Right lobe of liver (tissue), 6 donors: ENCODE measurements at regions not wholly inside any gene's neighbourhood (a gene's known extent, or its start where the extent isn't known, plus 50 kb on each side); places are given as distances from the start of the nearest gene placed in this dataset.

ENCODE experiments used
- ATAC-seq, 4 donors: fragments of 200-7000 bp; cut with Tn5 transposase; one replicate each; pipeline ENCODE4 v1.9.1; 2020; ENCODE audit warnings: mild to moderate bottlenecking in 4 of 4, moderate library complexity in 4 of 4
- DNase-seq, 3 donors: peaks; one replicate each; pipeline ENCODE4 v3.0.0-alpha.2; 2020
- H3K27ac ChIP-seq, 3 donors: fragments of 200-600 bp; one replicate each; pipeline ENCODE4 v1.8.0; 2022
- H3K27me3 ChIP-seq, 2 donors: fragments of 200-600 bp; one replicate each; pipeline ENCODE4 v1.8.0; 2022
- H3K36me3 ChIP-seq, 4 donors: fragments of 200-600 bp; sonication (generic) in 1 of 4; one replicate each; pipeline versions ENCODE4 v1.5.1 to v1.8.0; 2017 to 2022; ENCODE audit warnings: control low read depth in 1 of 4
- H3K4me1 ChIP-seq, 4 donors: fragments of 200-600 bp; sonication (generic) in 1 of 4; one replicate each; pipeline versions ENCODE4 v1.5.1 to v1.8.0; 2017 to 2022; ENCODE audit warnings: control low read depth in 1 of 4
- H3K4me3 ChIP-seq, 3 donors: fragments of 200-600 bp; one replicate each; pipeline ENCODE4 v1.8.0; 2022
- H3K9me3 ChIP-seq, 4 donors: fragments of 200-600 bp; sonication (generic) in 1 of 4; one replicate each; pipeline versions ENCODE4 v1.5.1 to v1.8.0; 2017 to 2022; ENCODE audit warnings: control low read depth in 1 of 4
- POLR2A ChIP-seq: fragments of 450-650 bp; IDR thresholded peaks from one replicate; pipeline ENCODE4 v1.6.1; 2017; ENCODE audit warnings: antibody characterized with exemption, mild to moderate bottlenecking
- WGBS: methylation state at CpG from one replicate; pipeline ENCODE4 v1.1.6; 2018; ENCODE audit warnings: low coverage, low lambda C conversion rate; ENCODE audit not compliant: insufficient coverage; ENCODE audit errors: missing lambda C conversion rate; 5-methylcytosine and 5-hydroxymethylcytosine counted together
- intact Hi-C, 2 donors: fragments of 100-400 bp; cut with DNase I; formaldehyde crosslinking; loops; one replicate each; pipeline versions ENCODE4 v1.11.2 to v1.14.1; 2022
- TF ChIP-seq, protein P1 (sequence below), 4 donors: fragments of 200-600 bp in 3 of 4; fragments of 450-650 bp in 1 of 4; IDR thresholded peaks; one replicate each; pipeline versions ENCODE4 v1.5.1 to v1.8.0; 2016 to 2022; ENCODE audit warnings: antibody characterized with exemption in 4 of 4, mild to moderate bottlenecking in 2 of 4
- donor health status: DM: no; HTN: yes; CAD: no.
- donor health status: DM: no; HTN: no; CAD: no.
- donor health status: DM: no; HTN: no; CAD: no.
- donor health status: DM: no; HTN: yes; CAD: no.
- donor health status: DM: no; HTN: yes; CAD: no.

DNA sequence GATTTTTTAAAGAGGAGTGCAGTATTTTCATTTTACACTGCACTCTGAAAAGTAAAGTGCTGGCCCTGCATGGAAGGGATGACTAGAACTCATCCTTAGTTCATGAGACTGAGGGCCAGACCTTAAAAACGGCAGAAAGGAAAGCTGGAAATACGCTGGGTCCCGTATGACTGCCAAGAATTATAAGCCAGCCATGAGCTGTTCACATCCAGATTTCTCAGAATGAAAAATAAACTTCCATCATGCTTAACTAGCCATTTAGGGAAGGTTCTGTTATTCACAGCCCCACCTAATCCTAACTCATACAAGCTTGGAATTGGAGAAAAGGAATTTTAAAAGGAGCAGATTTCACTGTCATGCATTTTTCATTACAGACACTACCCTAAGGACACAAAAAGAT, 894.4 kb downstream of the FAT4 start:
- Histone ChIP-seq H3K9me3 (no peaks in the 10 kb centered on the region), H3K27me3 (no peaks in the 10 kb centered on the region), H3K27ac (no peak overlapping the region), H3K4me1 (no peaks in the 10 kb centered on the region), H3K36me3 (no peaks in the 10 kb centered on the region), H3K4me3 (no peak overlapping the region)
- DNase-seq: no peak
- intact Hi-C loops: no loop called here
- ATAC-seq: no peak
- TF ChIP-seq, protein P1, sequence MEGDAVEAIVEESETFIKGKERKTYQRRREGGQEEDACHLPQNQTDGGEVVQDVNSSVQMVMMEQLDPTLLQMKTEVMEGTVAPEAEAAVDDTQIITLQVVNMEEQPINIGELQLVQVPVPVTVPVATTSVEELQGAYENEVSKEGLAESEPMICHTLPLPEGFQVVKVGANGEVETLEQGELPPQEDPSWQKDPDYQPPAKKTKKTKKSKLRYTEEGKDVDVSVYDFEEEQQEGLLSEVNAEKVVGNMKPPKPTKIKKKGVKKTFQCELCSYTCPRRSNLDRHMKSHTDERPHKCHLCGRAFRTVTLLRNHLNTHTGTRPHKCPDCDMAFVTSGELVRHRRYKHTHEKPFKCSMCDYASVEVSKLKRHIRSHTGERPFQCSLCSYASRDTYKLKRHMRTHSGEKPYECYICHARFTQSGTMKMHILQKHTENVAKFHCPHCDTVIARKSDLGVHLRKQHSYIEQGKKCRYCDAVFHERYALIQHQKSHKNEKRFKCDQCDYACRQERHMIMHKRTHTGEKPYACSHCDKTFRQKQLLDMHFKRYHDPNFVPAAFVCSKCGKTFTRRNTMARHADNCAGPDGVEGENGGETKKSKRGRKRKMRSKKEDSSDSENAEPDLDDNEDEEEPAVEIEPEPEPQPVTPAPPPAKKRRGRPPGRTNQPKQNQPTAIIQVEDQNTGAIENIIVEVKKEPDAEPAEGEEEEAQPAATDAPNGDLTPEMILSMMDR (IDR thresholded peaks at IDR 0.05): no peak
- no peak for TF ChIP-seq POLR2A
- WGBS: 42% methylated on average over 3 of the region's 3 CpGs

GRCh38 chr4:126213996-126214395, 899.2 kb downstream of the FAT4 start:
- no peaks in the 10 kb centered on the region for H3K4me1 ChIP-seq
- no peak for DNase-seq
- 60% methylated on average over 3 of the region's 3 CpGs for WGBS
- intact Hi-C loops: no loop called here
- TF ChIP-seq, protein P1 (IDR thresholded peaks at IDR 0.05): no peak
- TF ChIP-seq POLR2A: no peak
- no peaks in the 10 kb centered on the region for H3K27me3 ChIP-seq
- H3K36me3 ChIP-seq: no peaks in the 10 kb centered on the region
- no peak overlapping the region for H3K27ac ChIP-seq
- no peak for ATAC-seq
- H3K9me3 ChIP-seq: no peaks in the 10 kb centered on the region
- H3K4me3 ChIP-seq: no peak overlapping the region

- DNase-seq (no peak), ATAC-seq (peak in 1 of 4 donors; percentile 35)
- H3K4me1 ChIP-seq: no peaks in the 10 kb centered on the region
- no peaks in the 10 kb centered on the region for H3K36me3 ChIP-seq
- H3K27ac ChIP-seq: no peak overlapping the region
- H3K9me3 ChIP-seq: no peaks in the 10 kb centered on the region
- H3K4me3 ChIP-seq: no peak overlapping the region
- no peaks in the 10 kb centered on the region for H3K27me3 ChIP-seq
- intact Hi-C loops: no loop called here
- WGBS: 38% methylated on average over 1 of the region's 1 CpG
- TF ChIP-seq POLR2A: no peak
- TF ChIP-seq, protein P1 (IDR thresholded peaks at IDR 0.05): no peak
These were observed 901.0 kb downstream of the FAT4 start for GRCh38 chr4:126215759-126216158.

GRCh38 chr4:126216611-126217010, 901.9 kb downstream of the FAT4 start:
- TF ChIP-seq POLR2A: no peak
- TF ChIP-seq, protein P1 (IDR thresholded peaks at IDR 0.05): no peak
- H3K4me3 ChIP-seq: no peak overlapping the region
- DNase-seq (no peak), ATAC-seq (no peak)
- intact Hi-C loops: no loop called here
- no peaks in the 10 kb centered on the region for H3K36me3 ChIP-seq
- H3K9me3 ChIP-seq: no peaks in the 10 kb centered on the region
- H3K4me1 ChIP-seq: no peaks in the 10 kb centered on the region
- H3K27ac ChIP-seq: no peak overlapping the region
- H3K27me3 ChIP-seq: no peaks in the 10 kb centered on the region

- H3K27me3 ChIP-seq: no peaks in the 10 kb centered on the region
- 64% methylated on average over 3 of the region's 3 CpGs for WGBS
- H3K36me3 ChIP-seq: no peaks in the 10 kb centered on the region
- intact Hi-C loops: no loop called here
- H3K9me3 ChIP-seq: no peaks in the 10 kb centered on the region
- no peak for TF ChIP-seq POLR2A
- TF ChIP-seq, protein P1 (IDR thresholded peaks at IDR 0.05): no peak
- no peak overlapping the region for H3K27ac ChIP-seq
- H3K4me1 ChIP-seq: no peaks in the 10 kb centered on the region
- ATAC-seq: no peak
- H3K4me3 ChIP-seq: no peak overlapping the region
- no peak for DNase-seq
These were observed 906.5 kb downstream of the FAT4 start for GRCh38 chr4:126221282-126221681.
